BJ (cell line): ENCODE measurements at regions not wholly inside any gene's neighbourhood (a gene's known extent, or its start where the extent isn't known, plus 50 kb on each side); places are given as distances from the start of the nearest gene placed in this dataset.

Experiments
- CTCF ChIA-PET: fragments of 350-600 bp; formaldehyde crosslinking; extraction: SDS; loops from one replicate; lab custom pipeline; 2021; ENCODE audit warnings: antibody characterized with exemption, inconsistent platforms; lab: Yijun Ruan, JAX
- POLR2A ChIA-PET: fragments of 300-600 bp; sonication (Branson Sonifier 250); formaldehyde crosslinking; extraction: SDS; loops from one replicate; lab custom pipeline; 2021; ENCODE audit warnings: antibody characterized with exemption; lab: Charles Lee
- DNase-seq: peaks from one replicate; pipeline ENCODE4 v3.0.0-alpha.2; 2011; ENCODE audit warnings: low read depth
- H3K27me3 ChIP-seq: 2 replicates; pipeline ENCODE4 v1.6.0; 2011; ENCODE audit warnings: low read length; ENCODE audit not compliant: control insufficient read depth, insufficient read depth
- H3K36me3 ChIP-seq: 2 replicates; pipeline ENCODE4 v1.5.1; 2011; ENCODE audit warnings: low read length; ENCODE audit not compliant: control insufficient read depth, insufficient read depth
- H3K4me3 ChIP-seq: 2 replicates; pipeline ENCODE4 v1.5.1; 2011; ENCODE audit warnings: low read depth, mild to moderate bottlenecking, control low read depth, low read length
- CTCF ChIP-seq: IDR thresholded peaks from 2 replicates; pipeline ENCODE4 v1.5.1; 2011; ENCODE audit warnings: low read depth, mild to moderate bottlenecking, control low read depth, inconsistent platforms, low read length, moderate library complexity; ENCODE audit not compliant: insufficient read depth

GRCh38 chrX:132272826-132273225, 53.6 kb upstream of the RAP2C start:
- ChIA-PET CTCF (interaction anchor here (0.9 kb wide), 1 partner anchor 20 kb away, joined by 3 read pairs; no protein-coding TSS in a partner anchor), POLR2A (no interaction called here)
- DNase-seq: no peak

GRCh38 chrX:132271311-132271778, 52.1 kb upstream of the RAP2C start:
- POLR2A ChIA-PET: no interaction called here
- no peaks in the 10 kb centered on the region for H3K27me3 ChIP-seq
- no peaks in the 10 kb centered on the region for H3K36me3 ChIP-seq
- CTCF ChIA-PET: interaction anchor here (1.3 kb wide), 1 partner anchor 21 kb away, joined by 3 read pairs; no protein-coding TSS in a partner anchor
- H3K4me3 ChIP-seq: no peak overlapping the region
- TF ChIP-seq CTCF: no peak
- DNase-seq: no peak

More at GRCh38 chrX:132272826-132273225, 53.6 kb upstream of the RAP2C start:
- H3K27me3 ChIP-seq: no peaks in the 10 kb centered on the region
- H3K36me3 ChIP-seq: no peaks in the 10 kb centered on the region
- no peak overlapping the region for H3K4me3 ChIP-seq
- no peak for TF ChIP-seq CTCF

GRCh38 chrX:132270699-132271098, 51.5 kb upstream of the RAP2C start:
- POLR2A ChIA-PET: no interaction called here
- CTCF ChIA-PET: no interaction called here

GRCh38 chrX:132270021-132270420, 50.8 kb upstream of the RAP2C start:
- no peaks in the 10 kb centered on the region for H3K27me3 ChIP-seq
- no peaks in the 10 kb centered on the region for H3K36me3 ChIP-seq
- POLR2A ChIA-PET: no interaction called here
- DNase-seq: no peak
- no peak for TF ChIP-seq CTCF
- H3K4me3 ChIP-seq: no peak overlapping the region
- CTCF ChIA-PET: no interaction called here

More at GRCh38 chrX:132270699-132271098, 51.5 kb upstream of the RAP2C start:
- DNase-seq: peak; percentile 58
- Histone ChIP-seq H3K27me3 (no peaks in the 10 kb centered on the region), H3K4me3 (no peak overlapping the region), H3K36me3 (no peaks in the 10 kb centered on the region)
- TF ChIP-seq CTCF: no peak
